HG03135 (cell line): ENCODE measurements at regions not wholly inside any gene's neighbourhood (a gene's known extent, or its start where the extent isn't known, plus 50 kb on each side); places are given as distances from the start of the nearest gene placed in this dataset.
"Not testable (repeated sequence)": the region's sequence is repeated elsewhere in the genome, so short reads cannot be mapped to it uniquely, and the experiment has no call there.

ENCODE experiments used
- ATAC-seq: cut with Tn5 transposase; IDR thresholded peaks from one replicate; pipeline ENCODE4 v1.9.1; 2021; ENCODE audit warnings: mild to moderate bottlenecking, moderate library complexity; ENCODE audit not compliant: unreplicated experiment

- ATAC-seq = no peak
These were observed 120.5 kb downstream of the PMAIP1 start for GRCh38 chr18:60020107-60020925.

DNA sequence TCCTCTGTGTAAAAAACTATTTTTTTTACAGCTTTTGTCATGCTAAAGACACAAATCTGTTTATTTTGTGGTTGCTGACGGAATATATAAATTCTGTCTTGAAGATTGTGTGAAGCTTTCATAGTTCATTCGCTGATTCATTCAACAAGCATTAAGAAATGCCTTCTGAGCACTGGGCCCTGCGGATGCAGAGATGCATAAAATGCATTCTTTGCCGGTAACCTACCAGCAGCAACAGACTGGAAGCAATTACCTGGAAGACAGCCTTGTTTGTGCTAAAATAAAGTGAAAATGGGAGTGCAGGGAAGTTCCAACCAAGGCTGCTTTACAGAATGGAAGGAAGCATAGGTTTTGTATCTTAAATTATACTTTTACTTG is 119.7 kb downstream of the PMAIP1 start:
- ATAC-seq = no peak

GRCh38 chr18:60018618-60019462 is 119.0 kb downstream of the PMAIP1 start:
- no peak for ATAC-seq

DNA sequence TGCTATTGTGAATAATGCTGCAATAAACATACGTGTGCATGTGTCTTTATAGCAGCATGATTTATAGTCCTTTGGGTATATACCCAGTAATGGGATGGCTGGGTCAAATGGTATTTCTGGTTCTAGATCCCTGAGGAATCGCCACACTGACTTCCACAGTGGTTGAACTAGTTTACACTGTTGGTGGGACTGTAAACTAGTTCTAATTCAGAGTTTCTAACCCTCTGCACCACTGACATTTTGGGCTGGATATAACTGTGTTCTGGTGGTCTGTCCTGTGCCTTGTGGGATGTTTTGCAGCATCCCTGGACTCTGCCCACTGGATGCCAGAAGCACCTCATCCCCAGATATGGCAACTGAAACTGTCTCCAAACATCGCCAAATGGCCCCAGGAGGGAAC is 118.3 kb downstream of the PMAIP1 start:
- not testable (repeated sequence) for ATAC-seq

DNA sequence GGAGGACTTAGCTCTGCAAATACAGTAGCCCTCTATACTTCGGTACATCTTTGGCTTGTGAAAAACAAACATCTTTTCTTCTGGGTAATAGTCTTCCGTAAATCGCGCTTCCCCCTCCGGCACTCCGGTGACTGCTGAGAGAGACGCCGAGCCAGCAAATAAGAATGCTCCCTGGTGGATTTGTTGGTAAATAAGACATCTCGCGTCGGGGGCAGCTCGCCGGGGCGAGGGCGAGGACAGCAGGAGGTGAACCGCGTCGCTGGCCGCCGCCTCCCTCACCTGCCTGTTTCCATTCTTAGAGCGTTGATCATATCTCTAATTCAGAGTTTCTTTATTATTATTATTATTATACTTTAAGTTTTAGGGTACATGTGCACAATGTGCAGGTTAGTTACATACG is 117.6 kb downstream of the PMAIP1 start:
- ATAC-seq = no peak

GRCh38 chr18:60015826-60016225 is 116.0 kb downstream of the PMAIP1 start:
- ATAC-seq = not testable (repeated sequence)

- ATAC-seq = not testable (repeated sequence)
These were observed 113.4 kb downstream of the PMAIP1 start for GRCh38 chr18:60013148-60013547.

GRCh38 chr18:60010984-60011383 is 111.2 kb downstream of the PMAIP1 start:
- no peak for ATAC-seq

DNA sequence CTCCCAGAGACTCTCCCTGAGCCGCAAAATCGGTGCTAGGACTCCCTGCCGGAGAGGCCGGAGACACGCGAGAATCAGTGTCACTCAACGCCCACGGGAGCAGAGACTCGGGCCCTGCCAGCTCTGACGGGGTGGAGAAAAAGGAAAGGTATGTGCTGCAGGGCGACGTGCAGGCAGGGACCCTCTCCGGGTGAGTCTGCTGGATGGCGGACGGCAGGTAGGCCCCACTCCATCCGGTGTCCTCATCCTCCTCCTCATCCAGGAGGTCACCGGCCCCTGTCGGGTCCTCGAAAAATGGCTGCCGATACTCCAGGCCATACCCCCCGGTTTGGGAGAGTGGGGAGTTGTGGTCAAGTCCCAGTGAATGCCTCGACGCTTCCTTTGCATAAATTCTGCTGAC is 110.7 kb downstream of the PMAIP1 start:
- no peak for ATAC-seq

- no peak for ATAC-seq
These were observed 107.9 kb downstream of the PMAIP1 start for GRCh38 chr18:60007661-60008060.

GRCh38 chr18:60003610-60004185 is 103.9 kb downstream of the PMAIP1 start:
- ATAC-seq = no peak

DNA sequence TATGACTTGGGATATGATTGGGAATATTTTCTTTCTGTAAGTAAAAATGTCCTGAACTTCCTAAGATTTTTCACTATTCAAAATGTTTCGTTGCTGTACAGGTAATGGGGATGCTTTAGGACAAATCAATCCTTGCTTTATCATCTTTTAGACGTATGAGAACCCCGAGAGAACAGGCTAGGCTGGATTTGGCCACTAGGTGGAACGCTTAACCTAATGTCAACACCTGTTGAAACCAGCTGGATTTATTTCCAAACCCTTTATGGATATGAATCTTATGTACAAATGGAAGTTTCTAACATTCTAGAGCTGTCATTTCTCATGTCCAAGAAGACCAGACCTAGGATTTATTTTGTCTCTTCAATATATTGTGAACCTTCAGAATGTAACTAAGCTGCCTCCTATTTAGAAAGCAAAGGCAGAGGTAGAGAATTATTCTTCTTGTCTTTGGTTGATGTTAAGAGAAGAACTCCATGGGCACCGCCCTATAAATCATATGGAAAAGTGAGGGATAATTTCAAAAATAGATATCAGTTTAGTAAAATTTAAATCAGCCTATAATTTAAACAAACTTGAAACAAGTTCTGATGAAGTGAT is 96.7 kb downstream of the PMAIP1 start:
- no peak for ATAC-seq

- ATAC-seq = no peak
These were observed 94.6 kb downstream of the PMAIP1 start for GRCh38 chr18:59994357-59994756.

DNA sequence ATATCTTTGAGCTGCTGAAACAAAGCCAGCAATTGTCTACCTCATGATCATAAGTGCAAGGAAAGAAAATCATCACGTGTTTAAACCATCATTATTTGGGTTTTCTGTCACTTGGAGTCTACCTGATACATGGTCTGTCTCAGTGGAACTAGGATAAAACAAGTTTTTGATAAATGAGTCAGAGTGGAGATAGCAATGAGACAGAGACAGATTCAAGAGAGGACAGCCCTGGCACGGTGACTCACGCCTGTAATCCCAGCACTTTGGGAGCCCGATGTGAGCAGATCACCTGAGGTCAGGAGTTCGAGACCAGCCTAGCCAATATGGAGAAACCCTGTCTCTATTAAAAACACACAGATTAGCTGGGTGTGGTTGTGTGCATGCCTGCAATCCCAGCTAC is 93.8 kb downstream of the PMAIP1 start:
- no peak for ATAC-seq

DNA sequence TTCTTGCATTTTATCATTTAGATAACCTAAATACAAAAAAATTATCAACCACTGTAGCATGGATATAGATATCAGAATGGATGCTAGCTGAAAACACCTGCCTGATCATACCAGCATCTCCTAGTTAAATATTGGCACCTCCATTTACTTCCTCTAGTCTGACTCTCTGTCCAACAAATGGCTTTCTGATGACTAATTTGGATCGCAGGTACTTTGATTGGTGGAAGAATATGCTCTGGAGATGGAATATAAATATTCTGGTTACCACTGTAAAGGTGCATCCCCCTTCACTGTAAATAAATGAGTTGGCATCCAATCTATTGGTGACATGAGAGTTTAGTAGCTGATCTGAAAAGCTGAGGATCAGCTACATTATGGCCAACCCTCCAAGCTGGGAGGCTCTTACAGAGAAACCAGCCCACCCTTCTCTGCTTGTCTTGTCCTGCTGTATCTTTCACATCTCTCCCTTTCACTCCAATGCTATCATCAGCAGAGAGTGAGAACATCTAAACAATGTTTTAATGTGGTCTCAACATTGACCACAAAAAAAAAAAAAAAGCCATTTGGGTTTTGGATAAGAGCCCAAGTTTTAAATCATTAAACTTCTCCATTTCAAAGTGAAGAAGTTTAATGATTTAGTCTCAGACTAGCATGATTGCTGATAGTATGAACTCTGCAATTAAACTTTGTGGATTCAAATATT is 90.5 kb downstream of the PMAIP1 start:
- no peak for ATAC-seq

- no peak for ATAC-seq
These were observed 88.4 kb downstream of the PMAIP1 start for GRCh38 chr18:59988098-59988706.

DNA sequence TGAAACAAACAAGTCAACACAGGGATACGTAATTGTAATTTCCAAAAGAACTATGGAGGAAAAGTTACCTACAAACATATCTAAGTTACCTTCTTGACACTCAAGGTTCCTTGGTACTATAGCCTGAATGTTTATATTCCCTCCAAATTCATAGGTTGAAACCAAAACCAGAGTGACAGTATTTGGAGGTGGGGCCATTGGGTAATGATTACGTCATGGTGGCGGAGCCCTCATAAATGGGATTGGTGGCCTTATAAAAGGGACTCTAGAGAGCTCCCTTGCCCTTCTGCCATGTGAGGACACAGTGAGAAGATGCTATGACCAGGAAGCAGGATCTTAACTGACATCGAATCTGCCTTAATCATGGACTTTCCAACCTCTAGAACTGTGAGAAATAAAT is 87.3 kb downstream of the PMAIP1 start:
- no peak for ATAC-seq

DNA sequence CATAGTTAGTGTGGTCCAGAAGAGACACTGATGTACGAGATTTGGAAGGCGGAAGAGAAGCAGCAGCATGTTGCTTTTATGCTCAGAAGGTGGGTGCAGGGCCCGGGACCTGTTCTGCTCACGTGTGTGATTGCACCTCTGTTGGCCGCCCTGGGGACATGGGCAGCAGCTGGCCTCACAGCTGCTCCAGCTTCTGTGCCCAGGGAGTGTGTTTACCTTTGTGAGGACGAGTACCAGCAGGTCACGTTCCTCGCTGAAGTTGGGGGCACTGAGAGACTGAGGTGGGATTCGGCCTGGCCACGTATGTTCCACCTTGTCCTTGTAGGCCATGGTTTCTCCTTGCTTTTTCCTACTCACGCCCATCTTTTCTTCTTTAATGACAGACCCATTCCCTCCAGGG is 86.3 kb downstream of the PMAIP1 start:
- no peak for ATAC-seq

GRCh38 chr18:59985289-59985688 is 85.5 kb downstream of the PMAIP1 start:
- no peak for ATAC-seq

DNA sequence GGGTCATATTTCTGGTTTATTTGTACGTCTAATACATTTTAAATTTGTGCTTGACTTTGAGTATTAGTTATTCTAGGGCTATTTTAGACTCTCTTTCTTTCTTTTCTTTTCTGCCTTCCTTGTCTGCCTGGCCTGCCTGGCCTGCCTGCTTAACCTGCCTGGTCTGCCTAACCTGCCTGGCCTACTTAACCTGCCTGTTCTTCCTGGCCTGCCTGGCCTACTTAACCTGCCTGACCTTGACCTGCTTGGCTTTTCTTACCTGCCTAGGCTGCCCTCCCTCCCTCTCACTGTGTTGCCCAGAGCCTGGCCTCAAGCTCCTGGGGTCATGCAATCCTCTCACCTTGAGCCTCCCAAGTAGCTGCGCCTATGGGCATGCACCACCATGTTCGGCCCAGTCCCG is 83.7 kb downstream of the PMAIP1 start:
- no peak for ATAC-seq
